GM23338 (cell line): ENCODE measurements at regions not wholly inside any gene's neighbourhood (a gene's known extent, or its start where the extent isn't known, plus 50 kb on each side); places are given as distances from the start of the nearest gene placed in this dataset.

Source experiments
- ATAC-seq: fragments of 200-7000 bp; cut with Tn5 transposase; 3 replicates; pipeline ENCODE4 v1.9.1; 2020
- DNase-seq: peaks from one replicate; pipeline ENCODE4 v3.0.0-alpha.2; 2015; ENCODE audit warnings: low spot score
- H2AFZ ChIP-seq: fragments of 200-600 bp; sonication (generic); 2 replicates; pipeline ENCODE4 v1.8.0; 2016; ENCODE audit warnings: antibody characterized with exemption, mild to moderate bottlenecking, moderate library complexity
- H3F3A ChIP-seq: fragments of 200-600 bp; sonication (generic); replicated peaks from 2 replicates; pipeline ENCODE4 v1.8.0; 2017; ENCODE audit warnings: antibody characterized with exemption, mixed run types, low read depth
- H3K27ac ChIP-seq: fragments of 200-600 bp; sonication (generic); 2 replicates; pipeline ENCODE4 v1.6.1; 2016; ENCODE audit warnings: low read depth
- H3K27me3 ChIP-seq: fragments of 200-600 bp; sonication (generic); 2 replicates; pipeline ENCODE4 v1.8.0; 2016; ENCODE audit warnings: mild to moderate bottlenecking, mixed run types, moderate library complexity; ENCODE audit not compliant: insufficient read depth
- H3K36me3 ChIP-seq: fragments of 200-600 bp; sonication (generic); 2 replicates; pipeline ENCODE4 v1.8.0; 2016; ENCODE audit warnings: mild to moderate bottlenecking; ENCODE audit not compliant: insufficient read depth
- H3K4me1 ChIP-seq: fragments of 200-600 bp; sonication (generic); 2 replicates; pipeline ENCODE4 v1.8.0; 2016; ENCODE audit warnings: mild to moderate bottlenecking, moderate library complexity; ENCODE audit not compliant: insufficient read depth
- H3K4me2 ChIP-seq: fragments of 200-600 bp; sonication (generic); 2 replicates; pipeline ENCODE4 v1.7.1; 2017; ENCODE audit warnings: mixed run types
- H3K4me3 ChIP-seq: fragments of 200-600 bp; sonication (generic); 2 replicates; pipeline ENCODE4 v1.6.1; 2016; ENCODE audit warnings: mixed run types
- H3K79me2 ChIP-seq: fragments of 200-600 bp; sonication (generic); replicated peaks from 2 replicates; pipeline ENCODE4 v1.8.0; 2017; ENCODE audit warnings: mild to moderate bottlenecking; ENCODE audit not compliant: insufficient read depth
- H3K9me2 ChIP-seq: fragments of 200-600 bp; sonication (generic); 2 replicates; pipeline ENCODE4 v1.8.0; 2017; ENCODE audit not compliant: insufficient read depth
- H4K20me1 ChIP-seq: fragments of 200-600 bp; sonication (generic); replicated peaks from 2 replicates; pipeline ENCODE4 v1.8.0; 2017; ENCODE audit warnings: mild to moderate bottlenecking; ENCODE audit not compliant: insufficient read depth
- H3K27ac Mint-ChIP-seq: 2 replicates; pipeline ENCODE4 v1.8.0; 2020; ENCODE audit warnings: inconsistent platforms, mild to moderate bottlenecking, moderate library complexity, mixed read lengths
- H3K27me3 Mint-ChIP-seq: 3 replicates; pipeline ENCODE4 v1.8.0; 2022; ENCODE audit warnings: low read depth, mild to moderate bottlenecking, moderate library complexity, mixed read lengths, inconsistent platforms; ENCODE audit not compliant: insufficient read depth, poor library complexity
- H3K36me3 Mint-ChIP-seq: 3 replicates; pipeline ENCODE4 v1.8.0; 2021; ENCODE audit warnings: low read depth, mild to moderate bottlenecking, inconsistent platforms, moderate library complexity, mixed read lengths
- H3K4me1 Mint-ChIP-seq: 3 replicates; pipeline ENCODE4 v1.8.0; 2020; ENCODE audit warnings: mild to moderate bottlenecking, inconsistent platforms, mixed read lengths
- H3K4me3 Mint-ChIP-seq: 3 replicates; pipeline ENCODE4 v1.8.0; 2021; ENCODE audit warnings: moderate library complexity, mild to moderate bottlenecking, inconsistent platforms, mixed read lengths
- H3K9me3 Mint-ChIP-seq: 3 replicates; pipeline ENCODE4 v1.8.0; 2020; ENCODE audit warnings: moderate library complexity, mild to moderate bottlenecking, inconsistent platforms, mixed read lengths
- EZH2phosphoT487 ChIP-seq: fragments of 200-600 bp; sonication (generic); IDR thresholded peaks from one replicate; pipeline ENCODE4 v1.8.1; 2018; ENCODE audit warnings: antibody characterized with exemption; ENCODE audit not compliant: unreplicated experiment
- ZNF114 ChIP-seq: fragments of 250-450 bp; sonication (Bioruptor Pico); IDR thresholded peaks from 2 replicates; pipeline ENCODE4 v1.5.0; 2020; ENCODE audit warnings: mild to moderate bottlenecking, moderate library complexity
- TF ChIP-seq, protein P1 (sequence below): fragments of 250-450 bp; sonication (Bioruptor Pico); IDR thresholded peaks from 2 replicates; pipeline ENCODE4 v1.5.0; 2020; ENCODE audit warnings: mild to moderate bottlenecking, moderate library complexity
- TF ChIP-seq, protein P2 (sequence below): IDR thresholded peaks from one replicate; pipeline ENCODE4 v1.6.1; 2018; ENCODE audit warnings: antibody characterized with exemption; ENCODE audit not compliant: unreplicated experiment

GRCh38 chr7:52143219-52143618, 826.6 kb upstream of the COBL start (continued):
- TF ChIP-seq, protein P1, sequence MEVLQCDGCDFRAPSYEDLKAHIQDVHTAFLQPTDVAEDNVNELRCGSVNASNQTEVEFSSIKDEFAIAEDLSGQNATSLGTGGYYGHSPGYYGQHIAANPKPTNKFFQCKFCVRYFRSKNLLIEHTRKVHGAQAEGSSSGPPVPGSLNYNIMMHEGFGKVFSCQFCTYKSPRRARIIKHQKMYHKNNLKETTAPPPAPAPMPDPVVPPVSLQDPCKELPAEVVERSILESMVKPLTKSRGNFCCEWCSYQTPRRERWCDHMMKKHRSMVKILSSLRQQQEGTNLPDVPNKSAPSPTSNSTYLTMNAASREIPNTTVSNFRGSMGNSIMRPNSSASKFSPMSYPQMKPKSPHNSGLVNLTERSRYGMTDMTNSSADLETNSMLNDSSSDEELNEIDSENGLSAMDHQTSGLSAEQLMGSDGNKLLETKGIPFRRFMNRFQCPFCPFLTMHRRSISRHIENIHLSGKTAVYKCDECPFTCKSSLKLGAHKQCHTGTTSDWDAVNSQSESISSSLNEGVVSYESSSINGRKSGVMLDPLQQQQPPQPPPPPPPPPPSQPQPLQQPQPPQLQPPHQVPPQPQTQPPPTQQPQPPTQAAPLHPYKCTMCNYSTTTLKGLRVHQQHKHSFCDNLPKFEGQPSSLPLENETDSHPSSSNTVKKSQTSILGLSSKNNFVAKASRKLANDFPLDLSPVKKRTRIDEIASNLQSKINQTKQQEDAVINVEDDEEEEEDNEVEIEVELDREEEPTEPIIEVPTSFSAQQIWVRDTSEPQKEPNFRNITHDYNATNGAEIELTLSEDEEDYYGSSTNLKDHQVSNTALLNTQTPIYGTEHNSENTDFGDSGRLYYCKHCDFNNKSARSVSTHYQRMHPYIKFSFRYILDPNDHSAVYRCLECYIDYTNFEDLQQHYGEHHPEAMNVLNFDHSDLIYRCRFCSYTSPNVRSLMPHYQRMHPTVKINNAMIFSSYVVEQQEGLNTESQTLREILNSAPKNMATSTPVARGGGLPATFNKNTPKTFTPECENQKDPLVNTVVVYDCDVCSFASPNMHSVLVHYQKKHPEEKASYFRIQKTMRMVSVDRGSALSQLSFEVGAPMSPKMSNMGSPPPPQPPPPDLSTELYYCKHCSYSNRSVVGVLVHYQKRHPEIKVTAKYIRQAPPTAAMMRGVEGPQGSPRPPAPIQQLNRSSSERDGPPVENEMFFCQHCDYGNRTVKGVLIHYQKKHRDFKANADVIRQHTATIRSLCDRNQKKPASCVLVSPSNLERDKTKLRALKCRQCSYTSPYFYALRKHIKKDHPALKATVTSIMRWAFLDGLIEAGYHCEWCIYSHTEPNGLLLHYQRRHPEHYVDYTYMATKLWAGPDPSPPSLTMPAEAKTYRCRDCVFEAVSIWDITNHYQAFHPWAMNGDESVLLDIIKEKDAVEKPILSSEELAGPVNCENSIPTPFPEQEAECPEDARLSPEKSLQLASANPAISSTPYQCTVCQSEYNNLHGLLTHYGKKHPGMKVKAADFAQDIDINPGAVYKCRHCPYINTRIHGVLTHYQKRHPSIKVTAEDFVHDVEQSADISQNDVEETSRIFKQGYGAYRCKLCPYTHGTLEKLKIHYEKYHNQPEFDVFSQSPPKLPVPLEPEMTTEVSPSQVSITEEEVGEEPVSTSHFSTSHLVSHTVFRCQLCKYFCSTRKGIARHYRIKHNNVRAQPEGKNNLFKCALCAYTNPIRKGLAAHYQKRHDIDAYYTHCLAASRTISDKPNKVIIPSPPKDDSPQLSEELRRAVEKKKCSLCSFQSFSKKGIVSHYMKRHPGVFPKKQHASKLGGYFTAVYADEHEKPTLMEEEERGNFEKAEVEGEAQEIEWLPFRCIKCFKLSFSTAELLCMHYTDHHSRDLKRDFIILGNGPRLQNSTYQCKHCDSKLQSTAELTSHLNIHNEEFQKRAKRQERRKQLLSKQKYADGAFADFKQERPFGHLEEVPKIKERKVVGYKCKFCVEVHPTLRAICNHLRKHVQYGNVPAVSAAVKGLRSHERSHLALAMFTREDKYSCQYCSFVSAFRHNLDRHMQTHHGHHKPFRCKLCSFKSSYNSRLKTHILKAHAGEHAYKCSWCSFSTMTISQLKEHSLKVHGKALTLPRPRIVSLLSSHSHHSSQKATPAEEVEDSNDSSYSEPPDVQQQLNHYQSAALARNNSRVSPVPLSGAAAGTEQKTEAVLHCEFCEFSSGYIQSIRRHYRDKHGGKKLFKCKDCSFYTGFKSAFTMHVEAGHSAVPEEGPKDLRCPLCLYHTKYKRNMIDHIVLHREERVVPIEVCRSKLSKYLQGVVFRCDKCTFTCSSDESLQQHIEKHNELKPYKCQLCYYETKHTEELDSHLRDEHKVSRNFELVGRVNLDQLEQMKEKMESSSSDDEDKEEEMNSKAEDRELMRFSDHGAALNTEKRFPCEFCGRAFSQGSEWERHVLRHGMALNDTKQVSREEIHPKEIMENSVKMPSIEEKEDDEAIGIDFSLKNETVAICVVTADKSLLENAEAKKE, result no peak
- TF ChIP-seq, protein P2, sequence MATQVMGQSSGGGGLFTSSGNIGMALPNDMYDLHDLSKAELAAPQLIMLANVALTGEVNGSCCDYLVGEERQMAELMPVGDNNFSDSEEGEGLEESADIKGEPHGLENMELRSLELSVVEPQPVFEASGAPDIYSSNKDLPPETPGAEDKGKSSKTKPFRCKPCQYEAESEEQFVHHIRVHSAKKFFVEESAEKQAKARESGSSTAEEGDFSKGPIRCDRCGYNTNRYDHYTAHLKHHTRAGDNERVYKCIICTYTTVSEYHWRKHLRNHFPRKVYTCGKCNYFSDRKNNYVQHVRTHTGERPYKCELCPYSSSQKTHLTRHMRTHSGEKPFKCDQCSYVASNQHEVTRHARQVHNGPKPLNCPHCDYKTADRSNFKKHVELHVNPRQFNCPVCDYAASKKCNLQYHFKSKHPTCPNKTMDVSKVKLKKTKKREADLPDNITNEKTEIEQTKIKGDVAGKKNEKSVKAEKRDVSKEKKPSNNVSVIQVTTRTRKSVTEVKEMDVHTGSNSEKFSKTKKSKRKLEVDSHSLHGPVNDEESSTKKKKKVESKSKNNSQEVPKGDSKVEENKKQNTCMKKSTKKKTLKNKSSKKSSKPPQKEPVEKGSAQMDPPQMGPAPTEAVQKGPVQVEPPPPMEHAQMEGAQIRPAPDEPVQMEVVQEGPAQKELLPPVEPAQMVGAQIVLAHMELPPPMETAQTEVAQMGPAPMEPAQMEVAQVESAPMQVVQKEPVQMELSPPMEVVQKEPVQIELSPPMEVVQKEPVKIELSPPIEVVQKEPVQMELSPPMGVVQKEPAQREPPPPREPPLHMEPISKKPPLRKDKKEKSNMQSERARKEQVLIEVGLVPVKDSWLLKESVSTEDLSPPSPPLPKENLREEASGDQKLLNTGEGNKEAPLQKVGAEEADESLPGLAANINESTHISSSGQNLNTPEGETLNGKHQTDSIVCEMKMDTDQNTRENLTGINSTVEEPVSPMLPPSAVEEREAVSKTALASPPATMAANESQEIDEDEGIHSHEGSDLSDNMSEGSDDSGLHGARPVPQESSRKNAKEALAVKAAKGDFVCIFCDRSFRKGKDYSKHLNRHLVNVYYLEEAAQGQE, result no peak
- no peak for TF ChIP-seq EZH2phosphoT487

GRCh38 chr7:52140851-52141250, 824.2 kb upstream of the COBL start:
- Mint-ChIP-seq H3K27me3 (peaks cover 3% of the 10 kb centered on the region), H3K9me3 (peaks cover 34% of the 10 kb centered on the region), H3K4me1 (no peaks in the 10 kb centered on the region; the same call in 2 of the 3 replicates), H3K4me3 (no peak overlapping the region), H3K27ac (no peak overlapping the region), H3K36me3 (peaks cover 43% of the 10 kb centered on the region)
- H3K4me1 ChIP-seq, result no peaks in the 10 kb centered on the region
- H3K9me2 ChIP-seq, result peaks cover 11% of the 10 kb centered on the region; the same call in 1 of the 2 replicates
- H3K27ac ChIP-seq, result no peak overlapping the region
- H3K27me3 ChIP-seq, result no peaks in the 10 kb centered on the region
- no peak overlapping the region for H3K4me3 ChIP-seq
- no peaks in the 10 kb centered on the region for H4K20me1 ChIP-seq
- no peak for TF ChIP-seq ZNF114 (CRISPR knock-in tag)
- H3K79me2 ChIP-seq, result no peaks in the 10 kb centered on the region
- H2AFZ ChIP-seq, result peak overlapping the region; percentile 24; the same call in 1 of the 2 replicates
- no peaks in the 10 kb centered on the region for H3K36me3 ChIP-seq
- DNase-seq, result no peak
- H3F3A ChIP-seq, result no peaks in the 10 kb centered on the region
- H3K4me2 ChIP-seq, result no peak overlapping the region
- ATAC-seq, result no peak
